ENCODE measurements at regions not wholly inside any gene's neighbourhood (a gene's known extent, or its start where the extent isn't known, plus 50 kb on each side); places are given as distances from the start of the nearest gene placed in this dataset.

- DNase-seq = no peak
Measured at GRCh38 chr10:61356354-61356753, 96.8 kb downstream of the TMEM26 start.

GRCh38 chr10:61355211-61355610, 98.0 kb downstream of the TMEM26 start:
- DNase-seq = no peak

- no peak for DNase-seq
Measured at GRCh38 chr10:61354401-61354975, 98.7 kb downstream of the TMEM26 start.

- DNase-seq = no peak
Measured at GRCh38 chr10:61350794-61351193, 102.4 kb downstream of the TMEM26 start.

GRCh38 chr10:61350068-61350467, 103.1 kb downstream of the TMEM26 start:
- no peak for DNase-seq

GRCh38 chr10:61346796-61347413, 106.3 kb downstream of the TMEM26 start:
- no peak for DNase-seq

- DNase-seq = no peak
Measured at GRCh38 chr10:61343796-61344195, 109.4 kb downstream of the TMEM26 start.

- DNase-seq = no peak
Measured at GRCh38 chr10:61342858-61343572, 110.2 kb downstream of the TMEM26 start.

- DNase-seq = no peak
Measured at GRCh38 chr10:61341008-61341407, 112.2 kb downstream of the TMEM26 start.

GRCh38 chr10:61338146-61338545, 115.0 kb downstream of the TMEM26 start:
- DNase-seq = no peak

- no peak for DNase-seq
Measured at GRCh38 chr10:61337741-61338140, 115.4 kb downstream of the TMEM26 start.

GRCh38 chr10:61336831-61337230, 116.3 kb downstream of the TMEM26 start:
- no peak for DNase-seq

GRCh38 chr10:61335359-61335758, 117.8 kb downstream of the TMEM26 start:
- DNase-seq = no peak

- no peak for DNase-seq
Measured at GRCh38 chr10:61332581-61332980, 120.6 kb downstream of the TMEM26 start.

GRCh38 chr10:61330669-61331068, 122.5 kb downstream of the TMEM26 start:
- DNase-seq = no peak

GRCh38 chr10:61329854-61330253, 123.3 kb downstream of the TMEM26 start:
- DNase-seq = no peak

GRCh38 chr10:61325223-61325960, 127.8 kb downstream of the TMEM26 start:
- no peak for DNase-seq

- no peak for DNase-seq
Measured at GRCh38 chr10:61323726-61324125, 129.5 kb downstream of the TMEM26 start.

GRCh38 chr10:61321041-61321857, 131.9 kb downstream of the TMEM26 start:
- DNase-seq = no peak

- no peak for DNase-seq
Measured at GRCh38 chr10:61320257-61320587, 133.0 kb downstream of the TMEM26 start.

- DNase-seq = no peak
Measured at GRCh38 chr10:61319386-61320256, 133.6 kb downstream of the TMEM26 start.

GRCh38 chr10:61318429-61318828, 134.8 kb downstream of the TMEM26 start:
- DNase-seq = no peak
